Occipital lobe (tissue), 1 donor: ENCODE measurements at regions not wholly inside any gene's neighbourhood (a gene's known extent, or its start where the extent isn't known, plus 50 kb on each side); places are given as distances from the start of the nearest gene placed in this dataset.
"Not testable (repeated sequence)": the region's sequence is repeated elsewhere in the genome, so short reads cannot be mapped to it uniquely, and the experiment has no call there.

Experiments
- DNase-seq: peaks from one replicate; lab custom pipeline; 2025; lab: John Stamatoyannopoulos, UW

DNA sequence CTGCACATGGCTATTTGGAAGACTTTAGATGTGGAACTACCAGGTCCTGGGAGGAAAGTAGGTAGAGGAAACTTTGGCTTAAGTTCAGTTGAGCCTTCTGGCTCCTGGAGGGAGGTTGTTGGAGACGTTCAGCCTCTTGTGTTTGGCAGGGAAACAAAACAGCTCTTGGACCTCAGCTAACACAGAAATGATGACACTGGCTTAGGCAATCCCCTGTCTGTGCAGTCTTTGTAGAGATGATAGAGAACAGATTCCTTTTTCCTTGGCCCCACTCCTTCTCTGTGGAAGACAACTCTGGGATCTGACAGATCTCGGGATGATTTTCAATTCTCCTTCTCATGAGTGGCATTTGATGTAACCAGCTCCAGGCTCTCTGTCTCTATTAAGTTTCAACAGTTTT, 428.5 kb downstream of the TMEM135 start:
- DNase-seq: no peak

GRCh38 chr11:87465716-87466115, 428.0 kb downstream of the TMEM135 start:
- DNase-seq: no peak

- DNase-seq: no peak
Measured at GRCh38 chr11:87463486-87464102, 425.9 kb downstream of the TMEM135 start.

- DNase-seq: no peak
Measured at GRCh38 chr11:87462171-87462570, 424.4 kb downstream of the TMEM135 start.

- DNase-seq: no peak
Measured at GRCh38 chr11:87460842-87461637, 423.3 kb downstream of the TMEM135 start.

- no peak for DNase-seq
Measured at GRCh38 chr11:87460279-87460678, 422.5 kb downstream of the TMEM135 start.

GRCh38 chr11:87459351-87459750, 421.6 kb downstream of the TMEM135 start:
- no peak for DNase-seq

GRCh38 chr11:87456499-87456898, 418.8 kb downstream of the TMEM135 start:
- DNase-seq: no peak

- no peak for DNase-seq
Measured at GRCh38 chr11:87455180-87455579, 417.4 kb downstream of the TMEM135 start.

GRCh38 chr11:87454241-87454640, 416.5 kb downstream of the TMEM135 start:
- peak; percentile 12 for DNase-seq

DNA sequence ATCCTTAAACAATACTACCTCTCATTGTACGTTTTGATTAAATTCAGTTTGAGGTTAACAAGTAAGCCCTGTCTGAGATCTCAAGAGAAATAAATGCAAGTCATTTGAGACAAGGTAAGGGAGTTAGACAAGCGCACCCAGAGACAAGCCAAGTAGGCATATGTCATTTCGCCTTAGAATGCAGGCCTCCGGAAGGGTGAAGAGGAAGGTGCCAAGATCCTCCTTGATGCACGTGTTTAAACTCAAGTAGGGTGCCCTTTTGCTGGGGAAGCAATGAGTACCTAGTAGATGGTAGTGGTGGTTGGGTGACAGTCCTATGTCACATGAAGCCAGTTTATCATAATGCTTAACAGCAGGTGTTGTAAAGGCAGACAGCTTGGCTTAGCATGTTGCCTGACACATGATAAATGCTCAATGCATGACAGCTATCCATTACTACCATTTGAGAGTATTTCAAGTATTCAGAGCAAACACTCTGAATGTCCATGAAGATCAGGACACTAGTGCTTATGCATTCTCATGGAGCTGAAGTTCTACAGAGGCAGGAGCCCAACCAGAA, 415.9 kb downstream of the TMEM135 start:
- no peak for DNase-seq

DNA sequence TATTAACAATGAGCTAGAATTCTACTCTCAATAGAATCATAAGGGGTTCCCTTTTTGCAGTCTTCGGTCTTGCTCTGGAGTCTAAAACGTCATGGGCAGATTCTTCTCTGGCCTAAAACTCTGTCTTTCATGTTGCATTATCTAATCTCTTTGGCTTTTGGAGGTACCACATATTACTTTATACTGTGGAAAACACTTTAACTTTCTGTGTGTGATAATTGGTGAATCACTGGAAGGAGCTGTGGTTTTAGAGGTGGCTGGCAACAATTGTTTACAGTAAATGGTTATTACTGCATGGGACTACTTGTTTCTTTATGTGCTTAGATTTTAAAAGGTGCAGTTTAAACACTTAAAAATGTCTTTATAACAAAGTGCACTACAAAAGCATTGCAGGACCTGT, 414.3 kb downstream of the TMEM135 start:
- not testable (repeated sequence) for DNase-seq

- no peak for DNase-seq
Measured at GRCh38 chr11:87451395-87451794, 413.7 kb downstream of the TMEM135 start.

GRCh38 chr11:87447606-87448005, 409.9 kb downstream of the TMEM135 start:
- DNase-seq: no peak

DNA sequence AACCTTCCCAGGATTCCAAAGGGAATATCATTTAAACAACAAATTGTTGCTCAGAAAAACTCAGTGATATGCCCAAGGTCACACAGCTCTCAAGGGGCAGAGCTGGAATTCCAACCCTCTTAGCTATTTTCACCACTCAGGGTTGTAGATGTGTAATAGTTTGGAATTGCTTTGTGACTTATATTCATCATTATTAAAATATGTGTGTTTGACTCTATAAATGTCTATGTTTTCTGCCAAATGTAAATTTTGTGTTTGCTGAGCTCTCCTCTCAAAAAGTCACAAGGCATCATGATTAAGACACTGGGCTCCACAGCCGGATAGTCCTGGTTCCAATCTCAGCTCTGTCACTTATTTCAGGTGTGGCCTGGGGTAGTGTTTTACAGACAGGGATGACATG, 407.3 kb downstream of the TMEM135 start:
- DNase-seq: no peak

- DNase-seq: no peak
Measured at GRCh38 chr11:87443707-87444106, 406.0 kb downstream of the TMEM135 start.

DNA sequence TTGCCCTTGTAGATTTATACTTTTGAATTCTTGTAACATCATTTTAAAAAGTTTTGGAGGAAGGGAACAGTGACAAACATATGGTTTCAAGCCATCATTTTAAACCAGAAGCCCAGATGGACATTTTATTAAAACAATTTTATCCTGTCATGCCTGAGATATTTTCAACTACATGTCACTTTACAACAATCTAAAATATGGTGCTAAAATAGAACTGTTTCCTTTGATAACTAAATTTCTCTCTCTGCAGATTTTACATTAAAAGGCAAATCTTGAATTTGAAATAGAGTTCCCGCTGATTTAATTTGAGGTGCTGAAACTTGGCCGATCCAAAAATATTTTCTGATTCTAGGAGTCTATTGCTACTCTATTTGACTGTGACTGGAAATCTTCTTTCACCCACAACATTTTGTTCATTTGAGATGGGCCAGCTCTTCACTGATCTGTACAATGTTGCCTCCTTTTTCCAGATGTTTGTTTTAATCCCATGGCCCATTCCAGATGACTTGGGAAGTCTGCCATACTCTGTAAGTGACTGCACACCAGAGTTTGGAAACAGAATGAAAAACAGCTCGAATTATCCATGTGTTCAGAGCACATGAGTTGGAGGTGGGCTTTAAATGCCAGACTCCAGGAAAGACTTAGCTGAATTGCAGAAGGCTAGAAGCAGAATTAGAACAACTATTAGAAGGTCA, 402.5 kb downstream of the TMEM135 start:
- DNase-seq: no peak

GRCh38 chr11:87438416-87438815, 400.7 kb downstream of the TMEM135 start:
- DNase-seq: no peak

GRCh38 chr11:87437844-87438223, 400.1 kb downstream of the TMEM135 start:
- DNase-seq: no peak

- DNase-seq: no peak
Measured at GRCh38 chr11:87437133-87437843, 399.6 kb downstream of the TMEM135 start.

DNA sequence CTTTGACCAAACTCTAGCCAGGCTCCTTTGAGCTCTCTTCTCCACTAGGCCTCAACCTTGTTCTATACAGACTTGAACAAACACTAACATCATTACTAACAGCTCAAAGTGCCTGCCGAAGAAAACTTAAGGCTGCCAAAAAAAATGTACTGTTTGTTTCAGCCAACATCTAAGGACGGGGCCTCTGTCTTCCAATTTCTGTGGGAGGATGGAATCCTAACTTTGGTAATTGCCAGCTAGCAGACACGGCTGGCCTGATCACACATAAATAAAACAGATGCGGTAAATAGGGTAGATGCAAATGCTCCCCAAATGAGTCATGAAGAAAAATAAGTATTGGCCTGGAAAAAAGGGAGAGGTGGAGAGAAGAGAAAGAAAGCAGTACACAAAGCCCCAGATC, 394.3 kb downstream of the TMEM135 start:
- DNase-seq: no peak

- DNase-seq: no peak
Measured at GRCh38 chr11:87431392-87431791, 393.7 kb downstream of the TMEM135 start.
